Frontal cortex (tissue), 3 donors: ENCODE measurements at regions not wholly inside any gene's neighbourhood (a gene's known extent, or its start where the extent isn't known, plus 50 kb on each side); places are given as distances from the start of the nearest gene placed in this dataset.

Experiments used
- DNase-seq, 2 donors: peaks; one replicate each; pipeline ENCODE4 v3.0.0; 2012; ENCODE audit warnings: low spot score in 2 of 2
- FAIRE-seq: peaks from 2 replicates; lab custom pipeline; 2012; peaks lifted over from hg19 to GRCh38; lab: Jason Lieb, UNC
- donor health status: control.
- donor health status: control.
- donor health status: control.

GRCh38 chr22:49213731-49214352 lies 613.8 kb downstream of the BRD1 start:
- DNase-seq: no peak
- no peak for FAIRE-seq

GRCh38 chr22:49212466-49212865 lies 615.2 kb downstream of the BRD1 start:
- no peak for FAIRE-seq
- DNase-seq: no peak

- FAIRE-seq (no peak), DNase-seq (no peak)
Measured at GRCh38 chr22:49212002-49212401, 615.7 kb downstream of the BRD1 start.

GRCh38 chr22:49211176-49211575 lies 616.5 kb downstream of the BRD1 start:
- no peak for DNase-seq
- FAIRE-seq: no peak

- FAIRE-seq: no peak
- DNase-seq: no peak
Measured at GRCh38 chr22:49210606-49211005, 617.1 kb downstream of the BRD1 start.

GRCh38 chr22:49209452-49210195 lies 618.0 kb downstream of the BRD1 start:
- DNase-seq: peak in 1 of 2 donors; percentile 39
- FAIRE-seq: no peak

- FAIRE-seq (no peak), DNase-seq (no peak)
Measured at GRCh38 chr22:49208768-49209252, 618.9 kb downstream of the BRD1 start.

- no peak for FAIRE-seq
- no peak for DNase-seq
Measured at GRCh38 chr22:49208004-49208402, 619.7 kb downstream of the BRD1 start.

GRCh38 chr22:49207008-49208003 lies 620.4 kb downstream of the BRD1 start:
- DNase-seq (no peak), FAIRE-seq (no peak)

GRCh38 chr22:49206281-49206680 lies 621.4 kb downstream of the BRD1 start:
- FAIRE-seq (no peak), DNase-seq (no peak)

- FAIRE-seq: no peak
- no peak for DNase-seq
Measured at GRCh38 chr22:49205483-49205800, 622.2 kb downstream of the BRD1 start.

GRCh38 chr22:49204599-49205482 lies 622.8 kb downstream of the BRD1 start:
- no peak for DNase-seq
- FAIRE-seq: no peak

GRCh38 chr22:49203859-49204598 lies 623.6 kb downstream of the BRD1 start:
- FAIRE-seq (no peak), DNase-seq (no peak)

GRCh38 chr22:49203091-49203858 lies 624.4 kb downstream of the BRD1 start:
- FAIRE-seq (no peak), DNase-seq (no peak)

- FAIRE-seq: no peak
Measured at GRCh38 chr22:49202226-49202625, 625.4 kb downstream of the BRD1 start.

GRCh38 chr22:49201046-49201970 lies 626.4 kb downstream of the BRD1 start:
- no peak for FAIRE-seq
- no peak for DNase-seq

More at GRCh38 chr22:49202226-49202625, 625.4 kb downstream of the BRD1 start:
- no peak for DNase-seq

- no peak for DNase-seq
- FAIRE-seq: no peak
Measured at GRCh38 chr22:49199224-49199623, 628.4 kb downstream of the BRD1 start.
